Endodermal cell (in vitro differentiated cells): ENCODE measurements at regions not wholly inside any gene's neighbourhood (a gene's known extent, or its start where the extent isn't known, plus 50 kb on each side); places are given as distances from the start of the nearest gene placed in this dataset.

Experiments used
- DNase-seq: peaks from one replicate; pipeline ENCODE4 v3.0.0-alpha.2; 2017
- H3K27ac ChIP-seq: 2 replicates; pipeline ENCODE4 v1.5.1; 2013; ENCODE audit warnings: mild to moderate bottlenecking, low read depth, low read length, moderate library complexity
- H3K27me3 ChIP-seq: 2 replicates; pipeline ENCODE4 v1.6.1; 2013; ENCODE audit warnings: mild to moderate bottlenecking, low read length, moderate library complexity; ENCODE audit not compliant: insufficient read depth, control insufficient read depth, poor library complexity, severe bottlenecking
- H3K36me3 ChIP-seq: 2 replicates; pipeline ENCODE4 v1.7.0; 2013; ENCODE audit warnings: mild to moderate bottlenecking, low read length, moderate library complexity; ENCODE audit not compliant: control insufficient read depth, insufficient read depth
- H3K4me1 ChIP-seq: one replicate; pipeline ENCODE4 v1.7.0; 2013; ENCODE audit warnings: low read length; ENCODE audit not compliant: control insufficient read depth, insufficient read depth
- H3K4me3 ChIP-seq: 2 replicates; pipeline ENCODE4 v1.5.1; 2013; ENCODE audit warnings: mild to moderate bottlenecking, low read length, moderate library complexity
- H3K9ac ChIP-seq: 2 replicates; pipeline ENCODE4 v1.6.1; 2013; ENCODE audit warnings: mild to moderate bottlenecking, low read length, moderate library complexity; ENCODE audit not compliant: poor library complexity, severe bottlenecking; ENCODE audit errors: extremely low read depth
- H3K9me3 ChIP-seq: 2 replicates; pipeline ENCODE4 v1.6.1; 2013; ENCODE audit warnings: mild to moderate bottlenecking, low read length, moderate library complexity; ENCODE audit not compliant: control insufficient read depth
- H3K27ac Mint-ChIP-seq: 2 replicates; pipeline ENCODE4 v1.8.0; 2020; ENCODE audit warnings: mixed read lengths
- H3K27me3 Mint-ChIP-seq: 2 replicates; pipeline ENCODE4 v1.8.0; 2021; ENCODE audit warnings: mild to moderate bottlenecking, mixed read lengths; ENCODE audit not compliant: insufficient read depth
- H3K36me3 Mint-ChIP-seq: 2 replicates; pipeline ENCODE4 v1.8.0; 2020; ENCODE audit warnings: low read depth, mixed read lengths
- H3K4me1 Mint-ChIP-seq: 2 replicates; pipeline ENCODE4 v1.8.0; 2020; ENCODE audit warnings: mixed read lengths
- H3K4me3 Mint-ChIP-seq: 2 replicates; pipeline ENCODE4 v1.8.0; 2020; ENCODE audit warnings: mild to moderate bottlenecking, moderate library complexity, mixed read lengths
- H3K9me3 Mint-ChIP-seq: 2 replicates; pipeline ENCODE4 v1.8.0; 2020; ENCODE audit warnings: mild to moderate bottlenecking, mixed read lengths
- CTCF ChIP-seq: fragments of 200-600 bp; sonication (generic); conservative IDR thresholded peaks from 2 replicates; pipeline ENCODE4 v1.5.0; 2021; ENCODE audit warnings: antibody characterized with exemption, mild to moderate bottlenecking
- WGBS, 2 experiments: methylation state at CpG; one replicate each; pipeline versions ENCODE4 v1.1.5 to v1.1.7; 2013; ENCODE audit warnings: missing lambda C conversion rate in 2 of 2, mixed read lengths in 1 of 2; ENCODE audit not compliant: insufficient coverage in 1 of 2, insufficient read length in 1 of 2; 5-methylcytosine and 5-hydroxymethylcytosine counted together

DNA sequence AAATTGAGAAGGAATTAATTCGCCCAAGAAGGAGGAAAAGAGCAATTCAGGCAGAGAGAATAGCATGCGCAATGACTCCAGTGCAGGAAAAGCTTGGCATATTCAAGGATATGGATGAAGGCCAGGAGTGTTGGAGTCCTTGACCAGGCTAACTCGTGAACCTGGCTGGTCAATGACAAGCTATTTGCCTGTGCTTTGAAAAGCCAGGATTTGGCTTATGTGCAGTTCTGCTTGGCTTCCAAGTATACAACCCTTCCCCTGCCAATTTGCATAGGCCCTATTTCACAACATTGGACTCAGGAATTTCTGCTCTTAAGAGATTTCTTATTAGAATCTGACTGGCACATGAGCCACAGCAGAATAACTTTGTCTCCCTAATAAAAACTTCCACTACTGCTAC lies 72.3 kb upstream of the SP8 start:
- TF ChIP-seq CTCF, result no peak
- Histone ChIP-seq H3K9ac (no peak overlapping the region), H3K4me3 (no peak overlapping the region), H3K4me1 (no peaks in the 10 kb centered on the region), H3K36me3 (no peaks in the 10 kb centered on the region), H3K9me3 (no peaks in the 10 kb centered on the region), H3K27me3 (no peaks in the 10 kb centered on the region), H3K27ac (no peak overlapping the region)
- Mint-ChIP-seq H3K27me3 (no peaks in the 10 kb centered on the region), H3K27ac (no peak overlapping the region), H3K4me3 (no peak overlapping the region), H3K36me3 (peaks cover 2% of the 10 kb centered on the region), H3K9me3 (no peaks in the 10 kb centered on the region), H3K4me1 (peaks cover 4% of the 10 kb centered on the region)
- WGBS, 2 experiments, result 90 to 91% methylated on average over 3 of the region's 3 CpGs
- DNase-seq, result no peak

DNA sequence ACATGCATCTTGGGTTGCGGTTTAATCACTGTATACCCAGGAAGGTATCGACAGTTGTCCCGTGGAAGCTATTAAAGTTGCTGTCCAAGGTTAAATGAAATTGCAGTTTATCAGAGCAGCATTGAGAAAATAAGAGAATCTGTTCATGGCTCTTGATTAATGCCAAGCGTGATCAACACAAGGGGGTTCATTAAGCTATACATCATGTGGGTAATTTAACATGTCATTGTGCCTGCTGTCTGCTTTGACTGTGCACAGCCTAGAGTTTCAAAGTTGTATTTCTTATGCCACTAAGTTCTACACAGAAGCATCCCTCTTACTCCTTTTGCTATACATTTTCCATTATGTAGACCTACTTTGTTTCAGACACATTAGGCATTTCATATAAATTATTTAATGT lies 74.8 kb upstream of the SP8 start:
- DNase-seq, result no peak
- WGBS, 2 experiments, result 94 to 99% methylated on average over 4 of the region's 4 CpGs
- Mint-ChIP-seq H3K36me3 (peaks cover 2% of the 10 kb centered on the region), H3K27ac (no peak overlapping the region), H3K9me3 (no peaks in the 10 kb centered on the region), H3K4me1 (peaks cover 9% of the 10 kb centered on the region), H3K27me3 (no peaks in the 10 kb centered on the region), H3K4me3 (no peak overlapping the region)
- TF ChIP-seq CTCF, result no peak
- Histone ChIP-seq H3K36me3 (no peaks in the 10 kb centered on the region), H3K9me3 (no peaks in the 10 kb centered on the region), H3K27me3 (no peaks in the 10 kb centered on the region), H3K4me3 (no peak overlapping the region), H3K27ac (no peak overlapping the region), H3K9ac (no peak overlapping the region), H3K4me1 (no peaks in the 10 kb centered on the region)

DNA sequence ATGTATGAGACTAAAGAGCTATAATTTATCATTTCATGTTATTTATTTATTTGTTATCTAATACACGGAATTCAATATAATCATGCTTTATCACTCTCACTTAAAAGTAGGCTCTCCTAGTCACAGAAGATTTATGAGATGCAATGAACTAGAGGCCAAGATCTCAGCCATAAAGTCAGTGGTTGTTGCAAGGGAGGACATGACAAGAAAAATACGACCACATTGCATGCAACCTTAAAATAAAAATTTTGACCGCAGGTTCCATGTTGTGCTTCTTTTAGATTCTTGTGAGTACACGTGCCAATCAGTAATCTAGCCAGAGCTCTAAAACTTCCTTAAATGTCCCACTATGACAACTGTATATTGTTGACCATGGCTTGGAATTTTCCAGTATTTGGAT lies 75.9 kb upstream of the SP8 start:
- Mint-ChIP-seq H3K27ac (no peak overlapping the region), H3K4me3 (no peak overlapping the region), H3K9me3 (no peaks in the 10 kb centered on the region), H3K36me3 (peaks cover 2% of the 10 kb centered on the region), H3K4me1 (peaks cover 9% of the 10 kb centered on the region), H3K27me3 (no peaks in the 10 kb centered on the region)
- H3K27ac ChIP-seq, result no peak overlapping the region
- no peaks in the 10 kb centered on the region for H3K9me3 ChIP-seq
- 87% methylated on average over 4 of the region's 4 CpGs; no CpG with 5 or more reads in 1 of the 2 experiments for WGBS, 2 experiments
- no peak overlapping the region for H3K9ac ChIP-seq
- H3K4me1 ChIP-seq, result no peaks in the 10 kb centered on the region
- no peak for TF ChIP-seq CTCF
- H3K4me3 ChIP-seq, result no peak overlapping the region
- no peaks in the 10 kb centered on the region for H3K36me3 ChIP-seq
- no peak for DNase-seq
- no peaks in the 10 kb centered on the region for H3K27me3 ChIP-seq
